ENCODE measurements at regions not wholly inside any gene's neighbourhood (a gene's known extent, or its start where the extent isn't known, plus 50 kb on each side); places are given as distances from the start of the nearest gene placed in this dataset.

GRCh38 chr14:71665781-71666180 lies 266.4 kb upstream of the RGS6 start:
- Histone ChIP-seq H3K27ac (no peak overlapping the region), H3K79me2 (ENCODE audit: insufficient read depth, low read depth) (no peaks in the 10 kb centered on the region), H3K27me3 (ENCODE audit: insufficient read depth, low read depth) (no peaks in the 10 kb centered on the region), H3K4me2 (no peak overlapping the region), H4K20me1 (ENCODE audit: insufficient read depth) (no peaks in the 10 kb centered on the region), H3K4me3 (IDR thresholded peaks at IDR 0.05; ENCODE audit: insufficient read depth, low read depth, low read length) (no peak overlapping the region), H3K4me1 (ENCODE audit: low read depth, poor library complexity, severe bottlenecking) (no peaks in the 10 kb centered on the region), H3K36me3 (ENCODE audit: insufficient read depth) (no peaks in the 10 kb centered on the region), H2AFZ (ENCODE audit: low read depth) (no peak overlapping the region), H3K9ac (no peak overlapping the region)
- no peak for TF ChIP-seq CTCF (conservative IDR thresholded peaks at IDR 0.05; ENCODE audit: low read depth, low read length)

GRCh38 chr14:71666571-71667145 lies 265.6 kb upstream of the RGS6 start:
- Histone ChIP-seq H3K9ac (no peak overlapping the region), H3K79me2 (ENCODE audit: insufficient read depth, low read depth) (no peaks in the 10 kb centered on the region), H3K27ac (no peak overlapping the region), H3K4me1 (ENCODE audit: low read depth, poor library complexity, severe bottlenecking) (no peaks in the 10 kb centered on the region), H3K36me3 (ENCODE audit: insufficient read depth) (no peaks in the 10 kb centered on the region), H3K4me3 (IDR thresholded peaks at IDR 0.05; ENCODE audit: insufficient read depth, low read depth, low read length) (no peak overlapping the region), H3K4me2 (no peak overlapping the region), H2AFZ (ENCODE audit: low read depth) (no peak overlapping the region), H4K20me1 (ENCODE audit: insufficient read depth) (no peaks in the 10 kb centered on the region), H3K27me3 (ENCODE audit: insufficient read depth, low read depth) (no peaks in the 10 kb centered on the region)
- no peak for TF ChIP-seq CTCF (conservative IDR thresholded peaks at IDR 0.05; ENCODE audit: low read depth, low read length)

DNA sequence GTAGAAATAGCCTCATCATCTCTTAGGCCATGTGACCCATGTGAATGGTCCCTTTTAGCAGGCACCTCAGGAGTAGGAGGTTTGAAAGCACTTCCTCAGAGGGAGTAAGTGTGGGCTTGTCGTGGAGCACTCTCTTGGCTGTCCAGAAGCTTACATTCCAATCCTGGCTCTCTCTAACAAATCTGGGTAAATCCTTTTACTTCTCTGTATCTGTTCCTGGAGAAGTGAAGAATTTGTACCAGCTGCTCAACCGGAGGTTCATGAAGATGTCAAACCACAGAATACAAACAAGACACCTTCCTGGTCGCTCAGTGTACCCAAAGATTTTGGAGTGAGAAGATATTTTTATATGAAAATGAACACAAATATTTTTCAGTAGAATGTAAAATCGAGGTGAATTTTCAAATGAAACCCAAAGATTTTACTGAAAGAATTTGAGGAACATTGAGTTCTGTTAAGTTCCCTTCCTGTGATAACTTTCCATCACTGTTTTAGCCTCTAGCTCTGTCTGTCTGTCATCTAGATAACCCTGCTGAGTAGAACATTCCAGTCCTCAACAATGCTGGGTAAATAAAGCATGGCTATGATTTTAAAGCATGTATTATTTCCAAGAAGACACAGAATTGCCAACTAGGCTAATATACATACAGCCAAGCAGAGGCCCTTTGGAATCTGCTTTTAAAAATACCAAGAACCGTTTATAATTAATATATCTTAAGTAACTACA lies 263.9 kb upstream of the RGS6 start:
- Histone ChIP-seq H3K79me2 (ENCODE audit: insufficient read depth, low read depth) (no peaks in the 10 kb centered on the region), H3K4me3 (IDR thresholded peaks at IDR 0.05; ENCODE audit: insufficient read depth, low read depth, low read length) (no peak overlapping the region), H3K36me3 (ENCODE audit: insufficient read depth) (no peaks in the 10 kb centered on the region), H3K4me2 (no peak overlapping the region), H3K27ac (no peak overlapping the region), H3K27me3 (ENCODE audit: insufficient read depth, low read depth) (no peaks in the 10 kb centered on the region), H3K4me1 (ENCODE audit: low read depth, poor library complexity, severe bottlenecking) (no peaks in the 10 kb centered on the region), H3K9ac (no peak overlapping the region), H4K20me1 (ENCODE audit: insufficient read depth) (no peaks in the 10 kb centered on the region), H2AFZ (ENCODE audit: low read depth) (no peak overlapping the region)
- no peak for TF ChIP-seq CTCF (conservative IDR thresholded peaks at IDR 0.05; ENCODE audit: low read depth, low read length)

DNA sequence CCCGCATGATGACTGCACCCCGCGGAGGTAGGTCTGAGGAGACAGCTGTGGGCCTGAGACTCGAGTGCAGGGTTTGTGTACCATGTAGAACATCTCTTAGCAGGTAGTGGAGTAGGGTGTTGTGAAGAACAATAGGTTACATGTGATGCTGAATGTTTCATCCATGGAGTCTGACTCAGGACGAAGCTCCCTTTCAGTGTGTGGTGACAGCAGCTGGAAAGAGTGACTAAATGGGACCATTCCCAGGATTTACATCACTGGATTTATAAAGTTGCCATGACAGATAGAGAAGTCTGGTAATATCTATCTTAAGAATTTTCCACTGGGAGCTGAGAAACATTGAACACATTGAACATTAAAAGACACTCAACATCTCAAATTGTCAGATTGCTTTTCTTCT lies 259.6 kb upstream of the RGS6 start:
- no peaks in the 10 kb centered on the region for H3K4me1 ChIP-seq (ENCODE audit: low read depth, poor library complexity, severe bottlenecking)
- no peak for TF ChIP-seq CTCF (conservative IDR thresholded peaks at IDR 0.05; ENCODE audit: low read depth, low read length)
- no peaks in the 10 kb centered on the region for H3K36me3 ChIP-seq (ENCODE audit: insufficient read depth)
- H3K4me2 ChIP-seq = no peak overlapping the region
- H3K27me3 ChIP-seq (ENCODE audit: insufficient read depth, low read depth) = no peaks in the 10 kb centered on the region
- H2AFZ ChIP-seq (ENCODE audit: low read depth) = no peak overlapping the region
- H3K4me3 ChIP-seq (IDR thresholded peaks at IDR 0.05; ENCODE audit: insufficient read depth, low read depth, low read length) = no peak overlapping the region
- H3K27ac ChIP-seq = no peak overlapping the region
- no peaks in the 10 kb centered on the region for H4K20me1 ChIP-seq (ENCODE audit: insufficient read depth)
- no peaks in the 10 kb centered on the region for H3K79me2 ChIP-seq (ENCODE audit: insufficient read depth, low read depth)
- no peak overlapping the region for H3K9ac ChIP-seq
